GM19397 (cell line): ENCODE measurements at regions not wholly inside any gene's neighbourhood (a gene's known extent, or its start where the extent isn't known, plus 50 kb on each side); places are given as distances from the start of the nearest gene placed in this dataset.

Experiments
- ATAC-seq: cut with Tn5 transposase; IDR thresholded peaks from one replicate; pipeline ENCODE4 v1.9.1; 2021; ENCODE audit warnings: mild to moderate bottlenecking, moderate library complexity; ENCODE audit not compliant: unreplicated experiment

DNA sequence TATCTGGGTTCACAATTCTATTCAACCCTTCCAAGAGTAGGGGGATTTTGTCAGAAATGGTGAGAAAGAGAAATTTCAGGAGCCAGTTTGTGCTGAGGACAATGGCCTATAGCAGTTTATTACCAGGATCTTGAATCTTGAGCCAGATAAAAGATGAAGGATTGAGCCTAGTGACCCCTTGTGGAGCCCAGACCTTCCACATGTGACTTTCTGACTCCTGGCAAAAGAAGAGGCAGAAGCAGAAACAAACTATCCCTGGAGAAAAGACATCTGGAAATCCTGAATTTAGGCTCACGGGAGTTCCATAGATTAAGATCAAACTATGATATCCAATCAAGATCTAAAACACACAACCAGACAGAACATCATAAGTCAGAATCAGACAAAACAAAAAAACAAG is 60.9 kb upstream of the CHRM2 start:
- no peak for ATAC-seq

DNA sequence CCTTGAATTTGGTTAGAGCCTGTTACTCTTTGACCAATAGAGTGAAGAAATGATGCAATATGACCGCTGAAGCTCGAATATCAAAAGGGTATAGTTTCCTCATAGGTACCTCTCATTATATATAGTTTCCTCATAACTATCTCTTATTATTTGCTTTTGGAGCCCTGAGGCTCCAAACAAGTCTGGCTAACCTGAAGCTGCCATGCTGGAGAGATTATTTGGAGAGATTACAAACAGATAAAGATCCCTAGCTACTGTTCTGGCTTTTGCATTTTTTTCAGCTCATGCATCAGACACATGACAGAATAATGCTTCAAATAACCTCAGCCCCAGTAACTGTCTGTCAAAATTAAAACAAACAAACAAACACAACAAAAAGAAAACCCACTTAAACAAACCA is 65.4 kb upstream of the CHRM2 start:
- no peak for ATAC-seq

DNA sequence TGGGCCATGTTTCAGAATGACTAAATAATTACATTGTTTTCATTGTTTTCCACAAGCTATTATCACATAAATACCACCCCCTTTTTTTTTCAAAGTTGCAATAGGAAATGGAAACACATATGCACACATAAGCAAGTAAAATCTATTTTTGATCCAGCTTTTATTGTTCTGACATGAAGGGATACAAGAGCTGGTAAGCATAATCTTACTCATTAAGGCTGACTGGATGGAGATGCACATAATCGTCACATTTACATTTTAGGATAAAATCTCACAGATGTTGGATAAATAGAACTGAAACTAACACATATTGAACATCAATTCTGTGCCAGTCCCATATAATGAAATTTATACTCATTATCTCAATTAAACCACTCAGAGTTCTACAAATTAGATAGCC is 84.5 kb upstream of the CHRM2 start:
- no peak for ATAC-seq

DNA sequence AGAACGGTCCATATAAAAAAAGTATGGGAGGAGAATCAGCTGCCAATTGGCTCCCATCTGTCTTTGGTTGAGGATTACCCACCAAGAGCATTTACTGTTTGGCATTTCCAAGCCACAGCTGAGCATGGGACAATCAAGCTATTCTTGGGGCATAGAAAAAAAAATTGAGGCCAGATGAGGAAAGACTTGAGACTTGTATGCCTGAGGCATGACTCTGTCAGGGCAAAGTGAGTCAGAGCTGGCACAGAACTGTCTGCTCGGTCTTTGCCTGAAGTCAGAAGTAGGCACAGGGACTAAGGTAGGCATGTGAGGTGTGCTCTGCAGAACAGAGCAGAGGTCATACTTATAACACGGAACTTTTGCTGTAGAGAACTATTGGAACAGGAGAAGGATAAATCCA is 126.5 kb upstream of the CHRM2 start:
- no peak for ATAC-seq

DNA sequence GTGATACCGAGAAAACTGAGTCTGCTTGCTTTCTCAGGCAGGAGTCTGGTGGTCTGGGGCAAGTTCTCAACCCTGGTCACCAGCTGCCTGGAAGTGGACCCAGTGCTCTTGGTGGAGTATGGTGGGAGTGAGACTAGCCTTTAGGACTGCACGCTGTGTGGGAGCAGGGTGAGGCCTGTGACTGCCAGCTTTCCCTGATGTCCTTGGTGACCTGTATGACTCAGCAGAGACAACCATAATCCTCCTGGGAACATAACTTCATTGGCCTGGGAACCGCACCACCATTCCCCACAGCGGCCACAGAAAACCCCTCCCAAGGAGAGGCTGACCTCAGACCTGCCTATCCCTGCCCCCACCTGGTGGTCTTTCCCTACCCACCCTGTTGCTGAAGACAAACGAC is 139.5 kb upstream of the CHRM2 start:
- no peak for ATAC-seq

DNA sequence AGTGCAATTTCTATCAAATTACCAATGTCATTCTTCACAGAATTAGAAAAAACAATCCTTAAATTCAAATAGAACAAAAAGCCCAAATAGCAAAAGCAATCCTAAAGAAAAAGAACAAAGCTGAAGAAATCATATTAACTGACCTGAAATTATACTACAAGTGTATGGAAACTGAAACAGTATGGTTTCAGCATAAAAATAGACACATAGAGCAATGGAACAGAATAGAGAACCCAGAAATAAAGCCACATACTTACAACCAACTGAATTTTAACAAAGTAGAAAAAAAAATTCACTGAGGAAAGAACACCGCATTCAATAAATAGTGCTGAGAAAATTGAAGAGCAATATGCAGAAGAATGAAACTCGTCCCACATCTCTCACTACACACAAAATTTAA is 142.0 kb upstream of the CHRM2 start:
- ATAC-seq: no peak

DNA sequence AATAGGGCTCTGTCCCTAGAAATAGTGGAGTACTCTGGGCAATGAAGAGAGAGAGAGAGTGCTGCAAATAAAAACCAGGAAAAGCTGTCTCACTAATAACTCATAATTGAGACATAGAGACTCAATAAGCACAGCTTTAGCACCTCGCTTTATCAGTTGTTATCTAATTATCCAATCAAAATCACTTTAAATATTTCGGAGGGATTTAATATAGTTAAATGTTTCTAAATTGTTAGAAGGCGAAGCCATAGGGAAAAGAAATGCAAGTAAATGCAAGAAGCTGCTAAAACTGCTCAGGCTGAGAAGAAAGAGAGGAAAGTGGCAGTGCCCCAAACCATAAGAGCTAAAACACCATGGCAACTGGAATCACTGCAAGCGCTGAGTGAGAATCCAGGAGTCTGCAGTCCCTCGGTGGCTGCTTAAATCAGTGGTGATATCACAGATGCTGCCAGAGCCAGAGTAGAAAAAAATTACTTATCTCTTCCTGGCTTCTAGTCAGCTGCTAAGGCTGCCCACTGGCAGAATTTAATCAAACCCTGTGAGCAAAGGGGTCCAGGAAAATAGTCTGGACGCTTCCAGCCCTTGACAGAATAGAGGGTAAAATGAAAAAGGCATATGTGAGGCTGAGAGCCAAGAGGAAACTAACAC is 150.4 kb upstream of the CHRM2 start:
- ATAC-seq: no peak

DNA sequence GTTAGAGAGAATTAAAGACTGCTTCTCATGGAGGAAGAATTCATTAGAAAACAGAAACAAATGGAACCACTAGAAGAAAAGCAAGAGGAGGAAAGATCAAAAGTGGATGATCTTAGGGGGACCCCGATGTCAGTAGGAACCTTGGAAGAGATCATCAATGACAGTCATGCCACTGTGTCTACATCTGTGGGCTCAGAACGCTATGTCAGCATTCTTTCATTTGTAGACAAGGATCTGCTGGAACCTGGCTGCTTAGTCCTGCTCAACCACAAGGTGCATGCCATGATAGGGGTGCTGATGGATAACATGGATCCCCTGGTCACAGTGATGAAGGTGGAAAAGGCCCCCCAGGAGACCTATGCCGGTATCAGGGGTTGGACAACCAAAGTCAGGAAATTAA is 154.4 kb upstream of the CHRM2 start:
- ATAC-seq: no peak

DNA sequence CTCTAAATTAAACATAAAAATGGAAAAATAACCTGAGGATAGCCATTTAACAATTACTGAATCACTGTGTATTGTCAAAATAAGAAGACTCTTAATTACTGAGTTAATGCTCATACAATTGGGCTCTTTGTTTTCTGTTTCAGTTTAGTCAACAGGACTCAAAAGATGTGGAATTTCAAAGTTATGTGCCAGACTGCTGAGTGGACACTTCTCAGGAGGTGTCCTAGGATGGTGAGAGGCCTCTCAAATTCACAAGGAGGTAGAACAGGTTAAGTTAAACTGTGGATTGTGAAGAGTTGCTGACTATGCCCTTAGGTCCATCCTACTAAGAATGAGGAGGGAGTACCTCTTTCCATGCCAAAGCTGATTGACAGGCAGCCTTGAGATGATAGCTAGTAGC is 157.7 kb upstream of the CHRM2 start:
- ATAC-seq: no peak

DNA sequence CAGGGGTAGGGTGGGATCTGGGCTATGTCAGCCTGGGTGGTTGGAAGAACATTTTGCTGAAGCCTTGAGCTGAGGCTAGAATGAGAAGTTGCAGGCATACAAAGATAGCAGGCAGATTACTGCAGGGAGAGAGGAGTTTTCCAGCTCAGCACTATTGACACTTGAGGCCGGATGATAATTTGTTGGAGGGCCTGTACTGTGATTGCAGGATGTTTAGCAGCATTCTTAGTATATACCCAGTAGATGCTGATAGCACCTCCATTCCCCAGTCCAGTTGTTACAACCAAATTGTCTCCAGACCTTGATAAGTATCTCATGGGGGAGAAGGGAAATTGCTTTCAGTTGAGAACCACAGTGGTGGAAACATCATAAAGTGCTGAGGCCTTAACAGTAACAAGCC is 158.6 kb upstream of the CHRM2 start:
- ATAC-seq: no peak

DNA sequence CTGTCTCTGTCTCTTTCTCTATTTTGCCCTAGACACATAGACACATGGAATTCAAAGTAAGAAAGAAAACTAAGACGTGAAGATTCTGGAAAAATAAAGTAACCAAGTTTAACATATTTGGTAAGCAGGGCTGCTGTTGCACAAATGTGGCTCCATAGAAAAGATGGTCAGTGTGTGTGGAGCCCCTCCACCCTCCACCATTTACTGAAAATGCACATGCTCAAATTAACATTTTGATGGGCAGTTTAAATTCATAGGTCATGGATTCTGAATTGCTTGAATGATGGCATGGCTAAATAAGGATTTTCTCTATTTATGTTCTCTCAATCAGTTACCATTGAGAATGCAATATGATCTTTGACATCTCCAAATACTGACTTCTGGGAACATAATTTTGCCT is 165.5 kb upstream of the CHRM2 start:
- ATAC-seq: no peak

DNA sequence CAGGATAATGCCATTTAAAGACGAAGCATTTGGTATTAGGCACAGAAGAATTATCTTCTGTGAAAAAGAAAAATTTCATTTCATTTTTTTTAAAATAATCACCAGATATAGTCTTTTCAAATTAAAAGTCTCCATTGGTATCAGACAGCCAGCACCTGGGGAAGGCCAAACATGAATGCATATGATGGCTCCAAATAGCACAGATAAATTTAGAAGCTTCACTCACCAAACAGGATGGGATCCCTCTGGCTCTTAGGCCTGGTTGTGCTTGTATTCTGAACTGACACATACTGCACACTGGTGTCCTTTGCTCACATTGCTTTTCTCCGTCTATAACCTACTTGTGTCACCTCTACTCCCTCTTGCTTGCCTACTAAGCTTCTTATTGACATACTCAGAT is 169.5 kb upstream of the CHRM2 start:
- ATAC-seq: no peak

DNA sequence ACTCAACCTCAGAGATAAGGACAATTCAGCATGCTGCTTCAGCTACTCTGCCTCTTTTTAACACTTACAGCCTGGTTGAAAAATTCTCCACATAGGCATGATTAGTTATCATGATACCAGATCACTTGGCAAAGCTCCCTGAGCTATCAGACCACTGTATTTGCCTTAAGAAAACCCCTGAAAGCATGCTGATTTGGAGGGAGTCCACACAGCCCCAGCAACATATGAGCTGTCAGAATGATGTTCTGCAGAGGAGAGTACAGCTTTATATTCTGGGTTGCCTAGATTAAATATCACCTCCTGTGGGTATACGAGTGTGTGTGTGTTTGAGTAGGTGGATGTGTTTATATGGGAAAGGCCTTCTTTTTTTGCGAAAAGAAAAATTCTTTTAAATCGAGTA is 170.2 kb upstream of the CHRM2 start:
- ATAC-seq: no peak

DNA sequence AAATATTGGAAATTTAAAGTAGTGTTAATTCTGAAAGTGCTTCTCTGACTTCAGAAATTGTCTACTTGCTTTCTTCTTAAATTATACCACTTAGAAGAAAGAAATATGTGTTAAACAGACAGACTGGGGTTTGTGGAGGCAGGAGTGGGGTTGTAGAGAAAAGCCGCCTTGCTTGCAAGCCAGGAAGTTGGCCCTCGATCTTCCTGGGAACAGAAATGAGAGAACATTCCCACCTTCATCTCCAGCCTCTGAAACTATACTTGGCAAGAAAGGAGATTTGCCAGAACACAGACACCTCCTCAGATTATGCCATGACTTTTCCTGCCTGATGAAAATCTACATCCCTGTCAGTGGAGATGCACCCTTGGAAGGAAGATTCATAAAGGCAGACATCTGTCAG is 171.2 kb upstream of the CHRM2 start:
- no peak for ATAC-seq

DNA sequence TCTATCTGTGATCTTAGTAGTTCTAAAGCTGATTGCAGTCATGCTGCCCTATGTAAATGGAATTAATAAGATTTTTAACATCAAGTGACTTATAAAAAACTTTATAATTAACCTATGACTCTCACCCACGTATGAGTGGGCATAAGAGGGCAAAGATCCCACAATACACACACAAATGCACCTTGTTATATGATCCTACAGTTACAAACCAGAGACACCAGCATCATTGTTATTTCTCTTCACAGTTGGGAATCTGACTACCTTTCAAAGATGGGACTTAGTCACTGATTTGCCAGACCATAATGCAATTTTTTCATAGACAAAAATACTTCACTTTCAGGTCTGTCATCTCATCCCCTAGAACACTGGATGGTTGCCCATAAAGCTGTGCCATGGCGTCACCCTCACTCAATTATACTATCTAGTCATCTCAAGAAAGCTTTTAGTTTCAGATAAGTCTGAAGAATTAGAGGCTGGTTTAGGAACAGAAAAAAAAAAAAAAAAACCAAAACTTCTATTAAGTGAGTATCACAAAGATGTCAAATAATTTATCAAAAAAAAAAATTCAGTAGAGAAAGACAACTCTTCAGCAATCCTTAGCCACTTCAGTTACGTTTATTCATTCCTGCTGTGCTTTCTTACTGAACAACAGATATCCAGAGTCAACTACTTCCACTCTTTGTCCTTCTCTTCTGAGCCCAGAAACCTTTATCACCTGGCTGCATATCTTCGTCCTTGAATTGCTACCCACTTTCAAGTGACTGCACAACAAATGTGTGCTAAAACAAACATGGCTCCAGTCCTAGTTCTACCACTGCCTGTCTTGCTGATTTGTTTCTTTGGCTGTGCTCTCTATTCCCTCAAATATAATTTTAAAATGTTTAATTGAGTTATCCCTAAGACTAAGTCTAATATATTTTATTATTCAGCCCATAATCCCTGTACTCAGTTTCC is 175.0 kb upstream of the CHRM2 start:
- ATAC-seq: no peak

DNA sequence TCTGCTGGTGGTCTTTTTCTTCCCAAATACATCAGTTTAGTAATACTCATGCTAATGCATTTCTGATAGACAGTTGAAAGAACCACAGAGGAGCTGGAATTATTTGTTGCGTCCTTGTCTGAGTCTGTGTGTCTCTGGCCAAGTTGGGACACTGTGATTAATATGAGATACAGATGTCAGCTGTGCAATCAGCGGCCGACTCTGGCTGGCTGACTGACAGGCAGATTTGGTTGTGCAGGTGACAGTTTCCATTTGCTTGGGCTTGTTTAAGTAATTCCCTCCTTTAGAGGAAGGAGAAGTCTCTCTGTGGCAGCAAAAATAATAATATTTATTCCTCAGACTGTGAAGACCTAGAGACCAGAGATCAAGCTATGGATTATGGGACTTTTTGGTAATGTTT is 176.2 kb upstream of the CHRM2 start:
- no peak for ATAC-seq

DNA sequence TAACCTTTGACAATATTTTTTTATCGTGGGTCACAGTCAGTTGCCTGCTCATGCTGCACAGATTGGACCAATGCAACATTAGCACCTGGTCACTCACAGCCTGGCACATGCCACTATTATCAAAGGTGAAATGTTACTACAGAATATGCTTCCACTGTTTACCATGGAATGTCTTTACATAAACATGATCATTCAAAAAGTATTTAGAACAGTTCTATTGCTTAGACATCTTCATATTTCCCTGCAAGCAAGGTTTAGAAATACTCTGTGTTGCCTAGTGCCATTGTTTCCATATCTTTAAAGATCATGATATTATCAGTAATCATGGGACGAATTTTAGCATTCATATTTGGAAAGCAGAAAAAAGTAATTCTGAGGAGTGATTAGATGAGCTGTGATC is 179.9 kb upstream of the CHRM2 start:
- no peak for ATAC-seq

DNA sequence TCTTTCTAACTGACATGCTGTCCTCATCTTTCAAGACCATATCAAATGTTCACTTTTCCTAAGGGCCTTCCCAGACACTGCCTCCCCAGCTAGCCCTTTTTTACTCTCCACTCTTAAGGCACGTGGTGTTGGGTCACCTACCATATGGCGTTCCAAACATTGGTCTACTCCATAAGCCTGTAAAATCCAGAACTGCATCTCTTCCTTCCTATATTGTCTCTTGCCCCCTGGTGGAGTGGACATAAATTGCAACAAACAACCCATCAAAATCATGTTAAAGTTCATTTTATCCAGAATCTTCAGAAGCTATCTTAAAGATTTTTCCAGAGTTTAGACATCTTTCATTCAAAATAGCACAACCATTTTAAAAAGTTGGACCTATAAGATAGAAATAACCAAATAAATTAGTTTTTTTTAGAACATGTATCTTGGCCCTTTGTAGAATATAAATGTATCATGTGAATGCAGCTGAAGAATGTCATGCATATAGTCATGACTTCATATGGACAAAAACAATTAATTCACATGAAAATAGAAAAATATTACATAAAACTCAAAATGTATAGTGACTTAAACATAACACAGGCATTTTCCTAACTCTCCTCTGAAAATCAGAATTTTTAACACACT is 180.6 kb upstream of the CHRM2 start:
- ATAC-seq: no peak

DNA sequence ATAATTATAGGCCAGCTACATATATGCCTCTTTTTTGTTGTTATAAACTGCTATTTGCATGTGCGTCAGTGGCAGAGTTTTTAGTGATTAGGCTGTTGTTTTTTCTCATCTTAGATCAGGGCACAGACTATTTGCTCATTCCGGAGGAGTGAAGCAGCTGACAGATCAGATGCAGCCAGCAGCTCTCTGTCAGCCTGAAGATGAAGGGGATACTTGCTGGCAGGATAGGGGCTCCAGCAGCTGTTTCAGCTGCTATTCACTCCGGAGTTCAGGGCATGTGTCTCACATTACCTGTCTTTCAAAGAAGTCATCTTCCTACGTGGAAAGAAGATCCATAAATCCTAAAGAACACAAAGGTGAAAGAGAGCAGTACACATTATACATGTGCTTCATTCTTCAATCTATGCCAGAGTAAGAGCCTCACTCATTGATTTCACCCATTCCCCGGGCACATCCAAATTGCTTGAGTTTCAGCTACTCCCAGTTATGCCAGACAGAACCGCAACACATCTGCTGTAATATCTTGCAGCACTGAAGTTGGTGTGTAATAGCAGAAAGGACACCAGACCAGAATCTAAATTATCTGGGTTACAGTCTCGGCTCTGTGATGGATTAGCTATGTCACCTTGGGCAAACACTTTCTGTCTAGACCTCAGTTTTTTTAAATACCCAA is 182.8 kb upstream of the CHRM2 start:
- ATAC-seq: no peak

DNA sequence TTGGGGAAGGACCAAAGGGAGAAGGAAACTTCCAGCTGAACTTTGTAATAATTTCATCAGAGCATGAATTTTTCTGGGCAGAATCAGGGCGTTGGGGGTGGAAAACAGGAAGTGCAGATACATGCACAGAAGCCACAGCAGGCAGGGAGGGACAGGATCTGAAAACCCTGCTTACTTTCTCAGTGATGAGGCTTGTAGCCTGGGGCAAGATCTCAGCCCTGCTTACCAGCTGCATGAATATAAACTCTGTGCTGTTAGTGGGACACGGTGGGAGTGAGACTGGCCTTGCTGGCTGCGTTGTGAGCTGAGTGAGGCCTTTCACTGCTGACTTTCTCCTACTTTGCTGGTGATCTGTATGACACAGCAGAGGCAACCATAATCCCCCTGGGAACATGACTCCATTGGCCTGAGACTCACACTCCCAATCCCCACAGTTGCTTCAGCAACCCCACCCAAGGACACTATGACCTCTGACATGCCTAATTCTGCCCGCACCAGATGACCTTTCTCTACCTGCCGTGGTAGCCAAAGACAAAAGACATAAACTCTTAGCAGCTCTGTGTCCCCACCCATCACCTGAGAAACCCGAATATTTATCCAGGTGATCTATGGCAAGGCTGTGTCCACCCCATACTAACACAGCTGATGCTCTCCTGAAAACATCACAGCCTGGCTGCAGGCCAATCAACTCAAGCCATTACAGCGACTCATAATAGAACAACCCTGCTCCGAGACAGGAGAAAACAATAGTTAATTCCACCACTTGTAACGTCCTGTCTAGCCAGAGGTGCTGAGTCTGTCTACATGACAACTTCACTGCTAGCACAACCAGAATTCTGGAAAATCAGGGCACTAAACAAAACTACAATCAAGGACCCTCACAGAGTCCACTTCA is 190.7 kb upstream of the CHRM2 start:
- ATAC-seq: peak; percentile 66

DNA sequence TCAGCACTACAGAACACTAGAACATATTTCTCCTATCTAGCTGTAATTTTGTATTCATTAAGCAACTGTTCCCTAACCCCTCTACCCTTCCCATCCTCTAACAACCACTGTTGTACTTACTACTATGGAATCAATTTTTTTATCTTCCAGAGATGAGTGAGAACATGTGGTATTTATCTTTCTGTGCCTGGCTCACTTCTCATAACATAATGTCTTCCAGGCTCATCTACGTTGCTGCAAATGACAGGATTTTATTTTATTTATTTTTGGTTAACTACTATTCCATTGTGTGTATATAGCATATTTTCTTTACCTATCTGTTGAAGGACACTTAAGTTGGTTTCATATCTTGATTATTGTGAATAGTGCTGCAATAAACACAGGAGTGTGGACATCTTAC is 200.9 kb upstream of the CHRM2 start:
- no peak for ATAC-seq
